Activated CD4-positive, alpha-beta T cell treated with anti-CD3 and anti-CD28 coated beads for 36 hours (primary cell): ENCODE measurements at regions not wholly inside any gene's neighbourhood (a gene's known extent, or its start where the extent isn't known, plus 50 kb on each side); places are given as distances from the start of the nearest gene placed in this dataset.

Experiments used
- ATAC-seq: fragments of 200-7000 bp; cut with Tn5 transposase; one replicate; pipeline ENCODE4 v1.10.0; 2021; ENCODE audit warnings: mild to moderate bottlenecking, moderate library complexity
- CTCF ChIA-PET: fragments of 350-600 bp; sonication (Branson Sonifier 250); formaldehyde crosslinking; loops from one replicate; lab custom pipeline; 2021; ENCODE audit warnings: antibody characterized with exemption; lab: Charles Lee
- POLR2A ChIA-PET: fragments of 350-600 bp; sonication (Branson Sonifier 250); formaldehyde crosslinking; loops from one replicate; lab custom pipeline; 2021; ENCODE audit warnings: antibody characterized with exemption, inconsistent platforms; lab: Charles Lee
- DNase-seq: peaks from one replicate; pipeline ENCODE4 v3.0.0-alpha.2; 2020
- H3K27ac Mint-ChIP-seq: one replicate; pipeline ENCODE4 v1.8.0; 2021; ENCODE audit warnings: mixed read lengths
- H3K27me3 Mint-ChIP-seq: one replicate; pipeline ENCODE4 v1.8.0; 2021; ENCODE audit warnings: mixed read lengths
- H3K36me3 Mint-ChIP-seq: one replicate; pipeline ENCODE4 v1.8.0; 2021; ENCODE audit warnings: low read depth, mixed read lengths
- H3K4me1 Mint-ChIP-seq: one replicate; pipeline ENCODE4 v1.8.0; 2021; ENCODE audit warnings: mixed read lengths
- H3K4me3 Mint-ChIP-seq: one replicate; pipeline ENCODE4 v1.8.0; 2021; ENCODE audit warnings: mild to moderate bottlenecking, moderate library complexity, mixed read lengths
- H3K9me3 Mint-ChIP-seq: one replicate; pipeline ENCODE4 v1.8.0; 2021; ENCODE audit warnings: low read depth, mixed read lengths
- intact Hi-C, 2 experiments: fragments of 100-400 bp; cut with DNase I in 1 of 2; cut with micrococcal nuclease in 1 of 2; formaldehyde crosslinking; loops; one replicate each; pipeline versions ENCODE4 v1.14.2 to v1.15.1; 2022 to 2024; cut with DNase I, micrococcal nuclease

DNA sequence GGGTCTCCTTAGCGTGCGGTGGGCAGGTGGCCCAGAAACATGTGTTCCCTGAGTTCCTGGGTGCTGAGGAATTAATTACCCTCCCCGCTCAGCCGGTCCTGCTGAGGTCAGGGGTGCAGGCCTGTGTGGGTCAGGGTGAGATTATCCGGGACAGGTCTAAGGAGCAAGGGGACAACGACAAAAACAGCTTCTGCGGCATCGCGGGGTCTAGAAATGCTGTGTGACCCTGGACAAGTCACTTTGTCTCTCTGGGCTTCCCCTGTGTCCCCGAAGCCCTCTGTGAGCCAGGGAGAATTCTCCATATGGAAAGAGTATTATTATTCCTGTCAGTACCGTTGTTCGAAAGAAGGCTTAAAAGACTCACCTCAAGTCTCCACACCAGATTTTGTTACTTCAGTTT lies 186.1 kb downstream of the MN1 start:
- no peaks in the 10 kb centered on the region for H3K36me3 Mint-ChIP-seq
- no peak overlapping the region for H3K4me3 Mint-ChIP-seq
- intact Hi-C loops = no loop called here
- H3K27me3 Mint-ChIP-seq = peaks cover 27% of the 10 kb centered on the region
- ChIA-PET CTCF (no interaction called here), POLR2A (no interaction called here)
- no peak for ATAC-seq
- no peak overlapping the region for H3K27ac Mint-ChIP-seq
- no peaks in the 10 kb centered on the region for H3K9me3 Mint-ChIP-seq
- no peaks in the 10 kb centered on the region for H3K4me1 Mint-ChIP-seq
- no peak for DNase-seq

DNA sequence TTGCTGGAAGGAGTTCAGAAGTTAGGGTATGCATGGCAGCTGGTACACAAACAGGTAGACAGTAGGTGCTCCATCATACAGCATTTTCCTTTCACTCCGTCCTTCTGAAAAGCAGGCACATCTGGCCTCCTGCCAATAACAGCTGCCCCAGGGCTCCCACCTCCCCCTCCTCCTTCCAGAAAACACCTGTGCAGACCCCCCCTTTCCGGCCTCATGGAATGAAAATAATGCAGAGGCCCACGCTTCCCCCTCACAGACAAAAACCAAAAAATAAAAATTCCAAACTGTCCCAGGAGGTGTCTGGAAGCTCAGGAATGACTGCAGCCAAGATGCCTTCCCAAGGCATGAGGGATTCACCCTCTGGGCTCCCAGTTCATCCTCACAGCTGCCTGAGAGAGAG lies 185.5 kb downstream of the MN1 start:
- POLR2A ChIA-PET = no interaction called here
- H3K4me3 Mint-ChIP-seq = no peak overlapping the region
- CTCF ChIA-PET = no interaction called here
- no peak overlapping the region for H3K27ac Mint-ChIP-seq
- no peaks in the 10 kb centered on the region for H3K9me3 Mint-ChIP-seq
- intact Hi-C loops = no loop called here
- no peak for DNase-seq
- H3K4me1 Mint-ChIP-seq = no peaks in the 10 kb centered on the region
- no peak for ATAC-seq
- H3K27me3 Mint-ChIP-seq = peaks cover 27% of the 10 kb centered on the region
- no peaks in the 10 kb centered on the region for H3K36me3 Mint-ChIP-seq

DNA sequence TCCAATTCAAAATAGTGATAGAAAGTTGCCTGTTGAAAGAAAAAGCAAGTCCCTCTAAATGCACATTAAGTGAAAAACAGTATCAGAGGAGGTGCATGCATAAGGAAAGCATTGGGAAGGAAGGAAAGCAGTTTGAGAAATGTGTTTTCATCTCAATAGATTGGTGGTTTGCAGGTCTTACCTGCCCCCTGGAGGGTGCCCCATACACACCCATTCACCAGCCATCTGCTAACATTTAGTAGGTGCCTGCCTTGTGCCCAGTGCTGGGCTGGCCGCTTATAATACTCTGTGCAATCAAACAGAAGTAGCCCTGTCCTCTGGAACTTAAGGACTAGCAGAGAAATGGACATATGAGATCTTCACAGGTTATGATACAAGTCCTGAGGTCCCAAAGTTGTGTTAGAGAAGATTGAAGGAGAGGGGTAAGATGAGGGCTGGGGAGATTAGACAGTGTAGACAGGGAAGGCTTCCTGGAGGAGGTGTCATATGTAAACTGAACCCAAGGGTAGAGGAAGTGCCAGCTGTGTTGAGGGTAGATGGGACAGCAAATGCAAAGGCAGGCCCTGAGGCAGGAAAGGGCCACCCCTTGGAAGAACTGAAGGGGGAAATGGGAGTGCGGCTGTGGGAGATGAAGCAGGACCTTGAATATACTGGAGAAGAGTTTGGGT lies 184.2 kb downstream of the MN1 start:
- CTCF ChIA-PET = no interaction called here
- no peak for ATAC-seq
- no peak overlapping the region for H3K27ac Mint-ChIP-seq

DNA sequence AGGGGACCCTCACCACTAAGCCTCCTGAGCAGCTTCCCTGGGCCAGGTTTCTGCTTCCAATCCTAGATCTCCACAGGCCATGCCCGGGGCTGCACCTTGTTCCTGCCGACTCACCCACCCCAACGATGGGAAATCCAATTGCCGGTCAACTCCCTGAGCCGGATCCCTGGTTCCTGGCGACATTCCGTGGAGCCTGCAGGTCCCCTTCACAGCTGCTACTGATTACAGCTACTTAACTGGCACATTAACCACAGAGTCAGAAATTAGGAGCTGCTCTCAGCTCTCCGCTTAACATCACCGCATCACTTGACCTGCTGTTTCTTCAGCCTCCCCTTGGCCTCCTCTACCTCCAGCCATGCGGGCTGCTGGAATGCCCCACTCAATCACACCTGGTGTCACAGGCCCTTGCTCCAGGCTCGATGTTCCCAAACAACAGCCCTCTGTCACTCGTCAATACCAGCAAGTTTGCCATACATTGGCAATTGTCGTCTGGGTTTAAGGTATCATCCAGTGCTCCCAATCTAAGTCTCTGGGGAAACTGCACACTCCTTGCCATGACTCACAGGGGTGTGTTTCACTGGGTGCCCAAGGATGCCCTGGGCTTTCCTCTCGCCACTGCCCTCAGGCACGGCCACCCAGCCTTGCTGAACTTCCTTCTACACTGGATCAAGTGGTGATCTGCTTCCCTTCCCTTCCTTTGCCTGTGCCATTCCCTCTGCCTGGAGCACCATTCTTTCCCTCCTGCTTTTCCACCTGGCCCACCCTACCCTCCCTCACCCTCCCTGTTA lies 181.0 kb downstream of the MN1 start:
- no peak overlapping the region for H3K4me3 Mint-ChIP-seq
- CTCF ChIA-PET = no interaction called here
- intact Hi-C loops = no loop called here
- H3K27me3 Mint-ChIP-seq = peaks cover 7% of the 10 kb centered on the region
- H3K9me3 Mint-ChIP-seq = no peaks in the 10 kb centered on the region
- ATAC-seq (no peak), DNase-seq (no peak)
- H3K4me1 Mint-ChIP-seq = no peaks in the 10 kb centered on the region
- H3K36me3 Mint-ChIP-seq = no peaks in the 10 kb centered on the region
- POLR2A ChIA-PET = no interaction called here
- no peak overlapping the region for H3K27ac Mint-ChIP-seq

More for the DNA sequence above, 184.2 kb downstream of the MN1 start:
- Mint-ChIP-seq H3K27me3 (peaks cover 26% of the 10 kb centered on the region), H3K4me1 (no peaks in the 10 kb centered on the region), H3K36me3 (no peaks in the 10 kb centered on the region), H3K4me3 (no peak overlapping the region), H3K9me3 (no peaks in the 10 kb centered on the region)
- intact Hi-C loops = no loop called here
- no peak for DNase-seq
- POLR2A ChIA-PET = no interaction called here

DNA sequence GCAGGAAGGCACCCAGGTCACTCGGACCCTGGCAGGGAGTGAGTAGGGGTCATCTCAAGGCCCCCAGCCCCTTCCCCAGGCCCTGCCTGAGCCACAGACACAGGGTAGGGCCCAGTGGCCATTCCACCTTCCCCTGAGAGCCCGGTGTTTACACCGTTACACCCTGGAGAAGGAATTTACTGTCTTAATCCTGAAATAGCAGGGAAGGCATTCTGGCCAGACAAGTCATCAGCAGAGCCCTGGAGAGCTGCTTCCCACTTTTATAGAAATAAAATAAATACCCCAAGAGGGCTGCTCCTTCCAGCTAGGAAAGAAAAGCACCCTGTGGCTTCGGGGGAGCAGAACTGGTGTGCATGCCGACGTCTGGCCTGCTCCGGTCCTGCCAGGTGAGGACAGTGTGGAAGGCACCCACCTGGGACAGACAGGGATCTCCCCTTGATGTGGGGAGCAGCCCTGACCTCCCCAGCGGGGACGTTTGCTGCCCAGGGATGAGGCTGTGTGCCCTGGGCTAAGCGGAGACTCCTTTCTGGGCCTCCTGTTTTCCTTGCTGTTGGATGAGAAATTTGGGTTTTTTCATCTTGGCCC lies 180.0 kb downstream of the MN1 start:
- ATAC-seq = no peak
- DNase-seq = no peak

DNA sequence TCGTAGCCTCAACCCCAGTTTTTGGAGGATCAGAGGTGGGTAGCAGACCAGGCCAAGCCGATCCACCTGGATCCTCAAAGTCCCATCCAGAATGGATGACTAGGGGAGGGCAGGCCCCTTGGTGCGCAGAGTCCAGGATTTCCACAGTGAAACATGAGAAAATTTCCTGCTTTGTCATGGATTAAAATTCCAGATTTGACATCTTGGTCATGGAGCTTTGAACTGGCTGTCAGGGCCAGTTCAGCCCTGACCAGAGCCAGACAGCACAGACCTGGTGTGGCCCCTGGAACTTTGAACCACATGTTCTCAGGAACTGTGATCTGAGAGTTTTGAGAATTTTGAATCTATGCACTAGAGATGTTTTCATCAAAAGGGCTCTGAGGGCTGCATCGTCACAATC lies 177.5 kb downstream of the MN1 start:
- no peak for ATAC-seq
- intact Hi-C loops = no loop called here
- DNase-seq = no peak
- H3K27me3 Mint-ChIP-seq = no peaks in the 10 kb centered on the region
- H3K36me3 Mint-ChIP-seq = no peaks in the 10 kb centered on the region
- no peak overlapping the region for H3K27ac Mint-ChIP-seq
- CTCF ChIA-PET = no interaction called here
- H3K9me3 Mint-ChIP-seq = no peaks in the 10 kb centered on the region
- POLR2A ChIA-PET = no interaction called here
- no peaks in the 10 kb centered on the region for H3K4me1 Mint-ChIP-seq
- no peak overlapping the region for H3K4me3 Mint-ChIP-seq

More for the DNA sequence above, 180.0 kb downstream of the MN1 start:
- Mint-ChIP-seq H3K9me3 (no peaks in the 10 kb centered on the region), H3K36me3 (no peaks in the 10 kb centered on the region), H3K4me3 (no peak overlapping the region), H3K27ac (no peak overlapping the region), H3K4me1 (no peaks in the 10 kb centered on the region), H3K27me3 (peaks cover 4% of the 10 kb centered on the region)
- ChIA-PET CTCF (interaction anchor here (0.6 kb wide), 1 partner anchor 210 kb away, joined by 3 read pairs; no protein-coding TSS in a partner anchor), POLR2A (no interaction called here)
- intact Hi-C loops = no loop called here

DNA sequence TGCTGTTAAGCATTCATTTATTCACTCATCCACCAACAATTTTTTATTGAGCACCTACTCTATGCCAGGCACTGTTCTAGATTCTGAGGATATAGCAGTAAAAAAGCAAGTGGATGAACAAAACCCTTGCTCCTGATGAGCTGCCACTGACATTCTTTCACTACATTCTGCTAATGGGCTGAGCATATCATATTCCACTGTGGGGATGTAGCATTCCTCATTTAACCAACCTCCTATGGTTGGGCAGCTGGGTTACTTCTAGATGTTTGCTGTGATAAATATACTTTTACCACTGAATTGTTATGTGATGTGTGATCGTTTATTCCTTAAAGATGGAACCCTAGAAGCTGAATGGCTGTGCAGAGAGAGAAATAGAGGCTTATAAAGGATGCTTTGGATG lies 176.9 kb downstream of the MN1 start:
- Mint-ChIP-seq H3K27ac (no peak overlapping the region), H3K27me3 (no peaks in the 10 kb centered on the region), H3K36me3 (no peaks in the 10 kb centered on the region), H3K9me3 (no peaks in the 10 kb centered on the region), H3K4me3 (no peak overlapping the region), H3K4me1 (no peaks in the 10 kb centered on the region)
- intact Hi-C loops = no loop called here
- ChIA-PET POLR2A (interaction anchor here (0.6 kb wide), 1 partner anchor 551 kb away, joined by 5 read pairs; no protein-coding TSS in a partner anchor), CTCF (interaction anchor here (0.7 kb wide), 1 partner anchor 109 kb away, joined by 3 read pairs; no protein-coding TSS in a partner anchor)
- DNase-seq (no peak), ATAC-seq (no peak)

DNA sequence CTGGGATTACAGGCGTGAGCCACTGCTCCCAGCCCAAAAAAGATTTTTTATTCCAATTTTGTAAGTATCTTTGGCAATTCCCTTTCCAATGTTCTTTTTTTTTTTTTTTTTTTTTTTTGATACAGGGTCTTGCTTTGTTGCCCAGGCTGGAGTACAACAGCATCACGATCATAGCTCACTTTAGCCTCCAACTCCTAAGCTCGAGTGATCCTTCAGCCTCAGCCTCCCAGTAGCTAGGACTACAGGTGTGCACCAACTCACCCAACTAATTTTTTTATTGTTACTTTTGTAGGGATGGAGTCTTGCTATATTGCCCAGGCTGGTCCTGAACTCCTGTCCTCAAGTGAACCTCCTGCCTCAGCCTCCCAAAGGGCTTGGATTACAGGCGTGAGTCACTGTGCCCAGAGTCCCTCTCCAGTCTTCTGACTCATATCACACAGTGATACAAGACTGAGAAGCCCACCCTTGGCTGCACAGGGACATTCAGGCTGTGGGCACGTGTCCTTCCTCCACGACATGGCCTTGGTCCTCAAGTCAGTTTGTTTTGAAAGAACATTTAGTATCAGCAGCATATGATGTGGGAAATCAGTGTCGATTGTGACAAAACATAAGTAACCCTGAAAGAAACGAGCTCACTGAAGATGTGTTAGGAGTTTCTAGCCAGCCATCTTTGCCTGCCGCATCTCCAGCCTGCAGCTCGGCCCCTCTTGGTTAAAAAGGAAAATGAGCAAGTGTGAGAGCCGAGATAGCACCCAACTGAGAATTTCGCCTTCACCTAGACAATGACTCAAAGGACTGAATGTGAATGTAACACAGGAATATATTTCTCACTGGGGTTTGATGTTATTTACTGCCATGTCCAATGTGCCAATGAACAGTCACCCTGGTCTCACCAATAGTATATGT lies 175.5 kb downstream of the MN1 start:
- DNase-seq (no peak), ATAC-seq (no peak)
- Mint-ChIP-seq H3K27ac (no peak overlapping the region), H3K9me3 (no peaks in the 10 kb centered on the region), H3K4me3 (no peak overlapping the region), H3K27me3 (no peaks in the 10 kb centered on the region), H3K4me1 (no peaks in the 10 kb centered on the region), H3K36me3 (no peaks in the 10 kb centered on the region)
- CTCF ChIA-PET = no interaction called here
- POLR2A ChIA-PET = no interaction called here
- intact Hi-C loops = no loop called here

DNA sequence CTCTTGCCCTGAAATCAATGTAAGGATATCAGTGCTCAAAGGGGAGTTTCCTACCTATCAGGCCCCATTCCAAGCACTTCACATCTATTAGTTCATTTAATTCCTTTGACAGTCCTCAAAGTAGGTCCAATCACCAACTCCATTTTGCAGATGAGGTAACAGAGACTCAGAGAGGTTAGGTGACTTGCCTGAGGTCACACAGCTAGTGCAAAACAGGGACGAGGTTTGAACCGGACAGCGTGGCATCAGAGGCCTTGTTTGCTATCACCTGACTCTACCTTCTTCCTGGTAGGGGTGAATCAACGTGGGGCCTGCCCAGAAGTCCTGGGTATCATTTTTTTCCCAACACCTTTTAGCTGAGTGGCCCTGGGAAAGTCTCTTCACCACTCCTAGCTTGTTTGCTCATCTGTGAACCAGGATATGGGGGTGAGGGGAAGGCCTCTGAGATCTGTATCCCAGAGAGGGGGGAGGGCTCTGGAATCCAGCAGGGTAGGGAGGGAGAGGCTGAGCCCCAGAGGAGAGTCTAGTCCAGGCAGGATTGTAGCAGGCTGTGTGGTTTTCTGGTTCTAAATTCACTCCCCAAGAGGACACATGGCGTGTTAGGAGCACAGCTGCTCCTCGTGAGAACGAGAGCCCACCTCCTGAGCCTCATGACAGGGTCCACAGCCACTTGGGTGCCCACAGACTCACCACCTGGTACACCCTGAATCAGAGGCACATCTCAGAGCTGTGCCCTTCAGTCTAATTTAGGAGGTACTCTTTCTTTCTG lies 174.7 kb downstream of the MN1 start:
- DNase-seq (no peak), ATAC-seq (no peak)
- H3K27ac Mint-ChIP-seq = no peak overlapping the region
- peaks cover 4% of the 10 kb centered on the region for H3K27me3 Mint-ChIP-seq
- no peak overlapping the region for H3K4me3 Mint-ChIP-seq
- no peaks in the 10 kb centered on the region for H3K36me3 Mint-ChIP-seq
- intact Hi-C loops = no loop called here
- POLR2A ChIA-PET = no interaction called here
- H3K4me1 Mint-ChIP-seq = no peaks in the 10 kb centered on the region
- CTCF ChIA-PET = no interaction called here
- H3K9me3 Mint-ChIP-seq = no peaks in the 10 kb centered on the region

DNA sequence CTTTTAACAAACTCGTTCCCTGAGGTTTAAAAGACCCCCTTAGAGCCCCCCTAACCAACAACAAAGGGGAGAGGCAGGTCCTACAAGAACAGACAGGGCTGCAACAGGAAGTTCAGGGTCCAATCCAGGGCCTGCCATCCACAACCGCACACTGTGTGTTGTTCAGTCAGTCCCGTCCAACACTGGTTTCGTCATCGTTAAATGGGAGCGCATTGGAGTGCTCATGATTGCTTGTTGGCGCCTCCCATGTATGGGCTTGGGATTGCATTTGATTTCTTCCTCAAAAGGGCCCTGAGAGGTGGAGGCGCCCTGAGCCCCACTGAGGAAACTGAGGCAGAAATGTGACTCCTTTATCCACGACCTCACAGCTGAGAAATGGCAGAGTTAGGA lies 174.1 kb downstream of the MN1 start:
- ChIA-PET CTCF (no interaction called here), POLR2A (no interaction called here)
- H3K27ac Mint-ChIP-seq = no peak overlapping the region
- intact Hi-C loops = no loop called here
- ATAC-seq (no peak), DNase-seq (no peak)
- H3K4me3 Mint-ChIP-seq = no peak overlapping the region
- no peaks in the 10 kb centered on the region for H3K36me3 Mint-ChIP-seq
- no peaks in the 10 kb centered on the region for H3K9me3 Mint-ChIP-seq
- H3K4me1 Mint-ChIP-seq = no peaks in the 10 kb centered on the region
- peaks cover 4% of the 10 kb centered on the region for H3K27me3 Mint-ChIP-seq

DNA sequence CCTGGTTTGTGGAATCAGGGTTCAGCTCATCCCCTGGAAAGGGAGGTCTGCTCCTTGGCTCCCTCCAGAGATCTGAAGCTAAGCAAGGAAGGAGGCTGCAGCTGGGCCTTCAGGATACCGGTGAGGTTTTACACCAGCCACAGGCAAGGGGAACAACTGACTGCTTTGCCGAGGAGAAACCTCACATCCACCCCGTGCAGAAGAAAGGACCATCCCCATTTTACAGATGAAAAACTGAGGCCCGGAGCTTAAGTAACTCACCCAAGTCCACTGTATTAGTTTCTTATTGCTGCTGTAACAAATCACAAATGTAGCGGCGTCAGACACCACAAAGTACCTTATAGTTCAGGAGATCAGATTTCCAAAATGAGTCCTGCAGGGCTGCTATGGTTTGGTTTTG lies 173.7 kb downstream of the MN1 start:
- no peak overlapping the region for H3K27ac Mint-ChIP-seq
- no peaks in the 10 kb centered on the region for H3K36me3 Mint-ChIP-seq
- ATAC-seq = no peak
- ChIA-PET POLR2A (no interaction called here), CTCF (no interaction called here)
- no peak overlapping the region for H3K4me3 Mint-ChIP-seq
- intact Hi-C loops = no loop called here
- no peaks in the 10 kb centered on the region for H3K4me1 Mint-ChIP-seq
- DNase-seq = no peak
- peaks cover 4% of the 10 kb centered on the region for H3K27me3 Mint-ChIP-seq
- no peaks in the 10 kb centered on the region for H3K9me3 Mint-ChIP-seq
